Gastrocnemius medialis (tissue), 4 donors: ENCODE measurements at regions not wholly inside any gene's neighbourhood (a gene's known extent, or its start where the extent isn't known, plus 50 kb on each side); places are given as distances from the start of the nearest gene placed in this dataset.

Source experiments
- POLR2A ChIP-seq, 2 donors: fragments of 450-650 bp; IDR thresholded peaks; one replicate each; pipeline ENCODE4 v1.6.1; 2017; ENCODE audit warnings: antibody characterized with exemption in 2 of 2, mild to moderate bottlenecking in 2 of 2, moderate library complexity in 2 of 2
- TF ChIP-seq, protein P1 (sequence below), 5 experiments: fragments of 450-650 bp in 3 of 5; fragments of 200-600 bp in 2 of 5; sonication (generic) in 2 of 5; IDR thresholded peaks in 4 of 5; conservative IDR thresholded peaks in 1 of 5; 1 replicate in 4 of 5; 2 replicates in 1 of 5; pipeline ENCODE4 v1.5.1; 2016 to 2019; ENCODE audit warnings: antibody characterized with exemption in 5 of 5, mild to moderate bottlenecking in 3 of 5, moderate library complexity in 3 of 5

DNA sequence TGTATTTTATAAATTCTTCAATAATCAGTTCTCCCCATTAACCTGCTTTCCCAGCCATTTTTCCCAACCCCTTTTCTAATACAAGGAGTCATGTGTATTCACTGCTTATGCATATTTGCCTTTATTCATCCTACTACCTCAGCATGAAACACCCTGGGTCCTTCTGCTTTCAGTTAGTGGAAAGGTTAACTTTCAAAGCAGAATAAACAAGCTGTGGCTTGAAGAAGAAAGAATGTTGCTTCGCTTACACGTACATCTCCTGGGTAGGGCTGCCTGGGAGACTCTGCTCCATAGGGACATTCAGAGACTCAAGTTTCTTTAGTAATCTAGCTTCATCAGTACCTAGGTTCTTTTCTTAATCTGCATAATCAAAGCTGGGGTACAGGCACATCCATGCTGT, 567.8 kb upstream of the SLC10A2 start:
- TF ChIP-seq, protein P1, sequence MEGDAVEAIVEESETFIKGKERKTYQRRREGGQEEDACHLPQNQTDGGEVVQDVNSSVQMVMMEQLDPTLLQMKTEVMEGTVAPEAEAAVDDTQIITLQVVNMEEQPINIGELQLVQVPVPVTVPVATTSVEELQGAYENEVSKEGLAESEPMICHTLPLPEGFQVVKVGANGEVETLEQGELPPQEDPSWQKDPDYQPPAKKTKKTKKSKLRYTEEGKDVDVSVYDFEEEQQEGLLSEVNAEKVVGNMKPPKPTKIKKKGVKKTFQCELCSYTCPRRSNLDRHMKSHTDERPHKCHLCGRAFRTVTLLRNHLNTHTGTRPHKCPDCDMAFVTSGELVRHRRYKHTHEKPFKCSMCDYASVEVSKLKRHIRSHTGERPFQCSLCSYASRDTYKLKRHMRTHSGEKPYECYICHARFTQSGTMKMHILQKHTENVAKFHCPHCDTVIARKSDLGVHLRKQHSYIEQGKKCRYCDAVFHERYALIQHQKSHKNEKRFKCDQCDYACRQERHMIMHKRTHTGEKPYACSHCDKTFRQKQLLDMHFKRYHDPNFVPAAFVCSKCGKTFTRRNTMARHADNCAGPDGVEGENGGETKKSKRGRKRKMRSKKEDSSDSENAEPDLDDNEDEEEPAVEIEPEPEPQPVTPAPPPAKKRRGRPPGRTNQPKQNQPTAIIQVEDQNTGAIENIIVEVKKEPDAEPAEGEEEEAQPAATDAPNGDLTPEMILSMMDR (IDR thresholded peaks at IDR 0.05 in 4 of 5, conservative IDR thresholded peaks at IDR 0.05 in 1 of 5) = no peak
- TF ChIP-seq POLR2A (IDR thresholded peaks at IDR 0.05) = no peak
